HepG2 (cell line): ENCODE measurements at regions not wholly inside any gene's neighbourhood (a gene's known extent, or its start where the extent isn't known, plus 50 kb on each side); places are given as distances from the start of the nearest gene placed in this dataset.

ENCODE experiments used
- ATAC-seq: fragments of 200-7000 bp; cut with Tn5 transposase; 3 replicates; pipeline ENCODE4 v1.9.1; 2020; ENCODE audit warnings: mild to moderate bottlenecking, moderate library complexity
- BruUV-seq: library from RNA; stranded (reverse); fragments of 400-500 nt; replicated peaks from 2 replicates; lab custom pipeline; 2021; lab: Mats Ljungman, UMichigan
- CTCF ChIA-PET: fragments of 300-600 bp; formaldehyde crosslinking; extraction: SDS; loops from one replicate; lab custom pipeline; 2021; ENCODE audit warnings: low total read pairs, inconsistent platforms, low intra/inter-chr PET ratio; lab: Yijun Ruan, JAX
- POLR2A ChIA-PET: fragments of 350-600 bp; sonication (Branson Sonifier 250); formaldehyde crosslinking; loops from one replicate; lab custom pipeline; 2020; ENCODE audit warnings: antibody characterized with exemption, inconsistent platforms; lab: Yijun Ruan, JAX
- DNase-seq: peaks from one replicate; pipeline ENCODE4 v3.0.0-alpha.2; 2015; ENCODE audit warnings: low spot score
- FAIRE-seq: peaks from 3 replicates; lab custom pipeline; 2011; peaks lifted over from hg19 to GRCh38; lab: Jason Lieb, UNC
- H2AFZ ChIP-seq: one replicate; pipeline ENCODE4 v1.6.1; 2011; ENCODE audit warnings: low read length, inconsistent platforms
- H3K27ac ChIP-seq: fragments of 300-600 bp; 3 replicates; pipeline ENCODE4 v1.8.0; 2011; ENCODE audit warnings: mixed run types, mild to moderate bottlenecking, mixed read lengths, low read length, inconsistent platforms; ENCODE audit not compliant: insufficient read depth; ENCODE audit errors: extremely low read length
- H3K27me3 ChIP-seq, 2 experiments: fragments of 200-600 bp in 1 of 2; 2 replicates in 1 of 2; 3 replicates in 1 of 2; pipeline versions ENCODE4 v1.6.0 to v1.8.0; 2011; ENCODE audit warnings: low read length in 2 of 2, mild to moderate bottlenecking in 2 of 2, moderate library complexity in 2 of 2, inconsistent platforms in 1 of 2; ENCODE audit not compliant: insufficient read depth in 2 of 2, control insufficient read depth in 1 of 2
- H3K36me3 ChIP-seq, 2 experiments: fragments of 200-600 bp in 1 of 2; replicated peaks in 1 of 2; 2 replicates in 1 of 2; 3 replicates in 1 of 2; pipeline versions ENCODE4 v1.5.1 to v1.8.0; 2011; ENCODE audit warnings: low read length in 2 of 2, inconsistent platforms in 1 of 2; ENCODE audit not compliant: insufficient read depth in 2 of 2, control insufficient read depth in 1 of 2
- H3K4me1 ChIP-seq: 2 replicates; pipeline ENCODE4 v1.5.1; 2012; ENCODE audit warnings: low read length, inconsistent platforms; ENCODE audit not compliant: insufficient read depth
- H3K4me2 ChIP-seq: 2 replicates; pipeline ENCODE4 v1.6.0; 2011; ENCODE audit warnings: low read depth, low read length, inconsistent platforms
- H3K4me3 ChIP-seq, 3 experiments: fragments of 200-600 bp in 1 of 3; sonication (generic), shearing (Covaris generic) in 1 of 3; replicated peaks in 1 of 3; 2 replicates each; pipeline ENCODE4 v1.5.1; 2011 to 2016; ENCODE audit warnings: low read length in 3 of 3, inconsistent platforms in 2 of 3, low read depth in 2 of 3, mild to moderate bottlenecking in 2 of 3, control low read depth in 1 of 3, mixed read lengths in 1 of 3; ENCODE audit not compliant: insufficient read depth in 1 of 3
- H3K79me2 ChIP-seq: one replicate; pipeline ENCODE4 v1.6.1; 2011; ENCODE audit warnings: low read length, inconsistent platforms; ENCODE audit not compliant: insufficient read depth
- H3K9ac ChIP-seq: 2 replicates; pipeline ENCODE4 v1.6.0; 2011; ENCODE audit warnings: mild to moderate bottlenecking, low read depth, low read length, inconsistent platforms; ENCODE audit not compliant: insufficient read depth
- H3K9me3 ChIP-seq: 2 replicates; pipeline ENCODE4 v1.5.1; 2012; ENCODE audit warnings: mild to moderate bottlenecking, low read length
- H4K20me1 ChIP-seq: 2 replicates; pipeline ENCODE4 v1.6.0; 2011; ENCODE audit warnings: inconsistent platforms, mild to moderate bottlenecking, low read length, moderate library complexity; ENCODE audit not compliant: insufficient read depth
- CC2D1A ChIP-seq: sonication (generic); formaldehyde crosslinking; IDR thresholded peaks from 2 replicates; pipeline ENCODE4 v1.8.1; 2023; ENCODE audit warnings: mild to moderate bottlenecking, missing genetic modification reagents
- FOXP1 ChIP-seq, 2 experiments: fragments of 450-650 bp in 1 of 2; IDR thresholded peaks; 2 replicates each; pipeline ENCODE4 v1.6.1; 2017 to 2018; ENCODE audit warnings: antibody characterized with exemption in 1 of 2
- REXO4 ChIP-seq: sonication (generic); formaldehyde crosslinking; IDR thresholded peaks from 2 replicates; pipeline ENCODE4 v1.8.0; 2022; ENCODE audit warnings: missing genetic modification reagents, mild to moderate bottlenecking, borderline replicate concordance
- ZMAT3 ChIP-seq: sonication (generic); formaldehyde crosslinking; conservative IDR thresholded peaks from 2 replicates; pipeline ENCODE4 v1.7.0; 2021; ENCODE audit warnings: missing genetic modification reagents
- ZNF709 ChIP-seq: sonication (generic); formaldehyde crosslinking; IDR thresholded peaks from 2 replicates; pipeline ENCODE4 v1.5.0; 2020; ENCODE audit warnings: mild to moderate bottlenecking, missing genetic modification reagents
- ZSCAN30 ChIP-seq: sonication (generic); formaldehyde crosslinking; IDR thresholded peaks from 2 replicates; pipeline ENCODE4 v1.5.0; 2020; ENCODE audit warnings: mild to moderate bottlenecking, missing genetic modification reagents
- WGBS: methylation state at CpG from one replicate; pipeline ENCODE4 v1.1.6; 2017; ENCODE audit warnings: low lambda C conversion rate; 5-methylcytosine and 5-hydroxymethylcytosine counted together
- in situ Hi-C: cut with HindIII; loops from 2 replicates; pipeline ENCODE4 v1.10.0; 2017; ENCODE audit warnings: low pct_unique_long_range_greater_than_20kb; ENCODE audit not compliant: extremely low pct_ligation_motif_present
- intact Hi-C: fragments of 100-400 bp; cut with micrococcal nuclease; formaldehyde crosslinking; loops from one replicate; pipeline ENCODE4 v1.10.0; 2022; ENCODE audit not compliant: unreplicated experiment
- TF ChIP-seq, protein P1 (sequence below): sonication (generic); formaldehyde crosslinking; IDR thresholded peaks from 2 replicates; pipeline ENCODE4 v1.5.1; 2020; ENCODE audit warnings: mild to moderate bottlenecking, missing genetic modification reagents, borderline replicate concordance
- TF ChIP-seq, protein P2 (sequence below): sonication (generic); formaldehyde crosslinking; IDR thresholded peaks from 2 replicates; pipeline ENCODE4 v1.8.1; 2022; ENCODE audit warnings: mild to moderate bottlenecking, missing genetic modification reagents

DNA sequence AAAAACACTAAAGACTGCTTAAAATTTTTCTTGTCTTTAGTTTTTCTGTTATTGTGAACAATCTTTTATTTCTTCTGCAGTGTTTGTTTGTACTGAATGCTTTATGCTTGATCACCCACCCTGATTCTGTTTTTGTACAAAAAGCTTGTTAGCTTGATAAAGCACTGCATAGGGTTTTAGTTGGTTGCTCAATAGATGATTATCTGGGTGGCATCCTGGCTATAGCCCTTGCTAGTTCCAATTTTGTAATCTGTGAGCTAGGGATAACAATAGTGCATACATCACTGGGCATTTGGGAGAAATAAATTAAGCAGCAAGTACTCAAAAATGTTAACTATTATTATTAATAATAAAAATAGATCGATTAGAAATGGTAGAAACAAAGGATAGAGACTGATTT, 102.3 kb downstream of the ZPLD1 start:
- ChIA-PET CTCF (interaction anchor here (1.2 to 1.8 kb wide), 2 partner anchors 308 to 728 kb away, joined by 5 to 8 read pairs; no protein-coding TSS in a partner anchor), POLR2A (no interaction called here)
- Histone ChIP-seq H3K36me3 (no peaks in the 10 kb centered on the region), H2AFZ (no peak overlapping the region), H3K9ac (no peak overlapping the region), H4K20me1 (no peaks in the 10 kb centered on the region), H3K4me2 (no peak overlapping the region), H3K27ac (no peak overlapping the region), H3K79me2 (no peaks in the 10 kb centered on the region), H3K4me1 (no peaks in the 10 kb centered on the region), H3K27me3 (no peaks in the 10 kb centered on the region), H3K4me3 (no peak overlapping the region), H3K9me3 (no peaks in the 10 kb centered on the region)
- no TSS peak for BruUV-seq
- WGBS: 0% methylated on average over 1 of the region's 1 CpG
- DNase-seq: no peak
- intact Hi-C loops: no loop called here
- no peak for ATAC-seq
- FAIRE-seq: no peak
- in situ Hi-C loops: loop anchor here (10.0 kb wide), 1 partner anchor 732 kb away; no protein-coding TSS in a partner anchor
- TF ChIP-seq REXO4 (CRISPR knock-in tag) (no peak), ZSCAN30 (no peak), FOXP1 (IDR thresholded peaks at IDR 0.05) (no peak), FOXP1 (CRISPR knock-in tag; IDR thresholded peaks at IDR 0.05) (no peak), ZMAT3 (CRISPR knock-in tag) (no peak), CC2D1A (CRISPR knock-in tag) (no peak), ZNF709 (CRISPR knock-in tag) (no peak)
- TF ChIP-seq, protein P1, sequence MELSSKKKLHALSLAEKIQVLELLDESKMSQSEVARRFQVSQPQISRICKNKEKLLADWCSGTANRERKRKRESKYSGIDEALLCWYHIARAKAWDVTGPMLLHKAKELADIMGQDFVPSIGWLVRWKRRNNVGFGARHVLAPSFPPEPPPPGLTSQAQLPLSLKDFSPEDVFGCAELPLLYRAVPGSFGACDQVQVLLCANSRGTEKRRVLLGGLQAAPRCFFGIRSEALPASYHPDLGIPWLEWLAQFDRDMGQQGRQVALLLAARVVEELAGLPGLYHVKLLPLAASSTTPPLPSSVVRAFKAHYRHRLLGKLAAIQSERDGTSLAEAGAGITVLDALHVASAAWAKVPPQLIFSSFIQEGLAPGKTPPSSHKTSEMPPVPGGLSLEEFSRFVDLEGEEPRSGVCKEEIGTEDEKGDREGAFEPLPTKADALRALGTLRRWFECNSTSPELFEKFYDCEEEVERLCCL (CRISPR knock-in tag): no peak
- TF ChIP-seq, protein P2, sequence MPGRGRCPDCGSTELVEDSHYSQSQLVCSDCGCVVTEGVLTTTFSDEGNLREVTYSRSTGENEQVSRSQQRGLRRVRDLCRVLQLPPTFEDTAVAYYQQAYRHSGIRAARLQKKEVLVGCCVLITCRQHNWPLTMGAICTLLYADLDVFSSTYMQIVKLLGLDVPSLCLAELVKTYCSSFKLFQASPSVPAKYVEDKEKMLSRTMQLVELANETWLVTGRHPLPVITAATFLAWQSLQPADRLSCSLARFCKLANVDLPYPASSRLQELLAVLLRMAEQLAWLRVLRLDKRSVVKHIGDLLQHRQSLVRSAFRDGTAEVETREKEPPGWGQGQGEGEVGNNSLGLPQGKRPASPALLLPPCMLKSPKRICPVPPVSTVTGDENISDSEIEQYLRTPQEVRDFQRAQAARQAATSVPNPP (CRISPR knock-in tag): no peak
